Colon (tissue), 2 donors: ENCODE measurements at regions not wholly inside any gene's neighbourhood (a gene's known extent, or its start where the extent isn't known, plus 50 kb on each side); places are given as distances from the start of the nearest gene placed in this dataset.
"Not testable (repeated sequence)": the region's sequence is repeated elsewhere in the genome, so short reads cannot be mapped to it uniquely, and the experiment has no call there.

Experiments
- FAIRE-seq: peaks from 2 replicates; lab custom pipeline; 2012; peaks lifted over from hg19 to GRCh38; lab: Jason Lieb, UNC
- donor health status: control.
- donor health status: control.

- FAIRE-seq = no peak
Measured at GRCh38 chr6:141498977-141499376, 633.7 kb upstream of the GJE1 start.

GRCh38 chr6:141492521-141493284 lies 640.0 kb upstream of the GJE1 start:
- FAIRE-seq = no peak

GRCh38 chr6:141491684-141492083 lies 641.0 kb upstream of the GJE1 start:
- no peak for FAIRE-seq

GRCh38 chr6:141490982-141491381 lies 641.7 kb upstream of the GJE1 start:
- FAIRE-seq = no peak

- no peak for FAIRE-seq
Measured at GRCh38 chr6:141488488-141488887, 644.2 kb upstream of the GJE1 start.

GRCh38 chr6:141486942-141487341 lies 645.8 kb upstream of the GJE1 start:
- no peak for FAIRE-seq

- FAIRE-seq = no peak
Measured at GRCh38 chr6:141484711-141485110, 648.0 kb upstream of the GJE1 start.

GRCh38 chr6:141483598-141484061 lies 649.1 kb upstream of the GJE1 start:
- peak; percentile 68 for FAIRE-seq

- FAIRE-seq = no peak
Measured at GRCh38 chr6:141482796-141483597, 649.7 kb upstream of the GJE1 start.

GRCh38 chr6:141475259-141475658 lies 657.5 kb upstream of the GJE1 start:
- no peak for FAIRE-seq

- FAIRE-seq = no peak
Measured at GRCh38 chr6:141472162-141472928, 660.4 kb upstream of the GJE1 start.

- no peak for FAIRE-seq
Measured at GRCh38 chr6:141470810-141471209, 661.9 kb upstream of the GJE1 start.

GRCh38 chr6:141467881-141468280 lies 664.8 kb upstream of the GJE1 start:
- FAIRE-seq = no peak

GRCh38 chr6:141467041-141467440 lies 665.7 kb upstream of the GJE1 start:
- no peak for FAIRE-seq

- no peak for FAIRE-seq
Measured at GRCh38 chr6:141464896-141465295, 667.8 kb upstream of the GJE1 start.

GRCh38 chr6:141464490-141464889 lies 668.2 kb upstream of the GJE1 start:
- no peak for FAIRE-seq

GRCh38 chr6:141463237-141463977 lies 669.3 kb upstream of the GJE1 start:
- FAIRE-seq = no peak

- peak; percentile 5 for FAIRE-seq
Measured at GRCh38 chr6:141460743-141461484, 671.8 kb upstream of the GJE1 start.

GRCh38 chr6:141460245-141460644 lies 672.5 kb upstream of the GJE1 start:
- FAIRE-seq = not testable (repeated sequence)

- not testable (repeated sequence) for FAIRE-seq
Measured at GRCh38 chr6:141457984-141458383, 674.7 kb upstream of the GJE1 start.

GRCh38 chr6:141452354-141452686 lies 680.4 kb upstream of the GJE1 start:
- FAIRE-seq = no peak
